Progenitor cell of endocrine pancreas (in vitro differentiated cells): ENCODE measurements at regions not wholly inside any gene's neighbourhood (a gene's known extent, or its start where the extent isn't known, plus 50 kb on each side); places are given as distances from the start of the nearest gene placed in this dataset.
"Not testable (repeated sequence)": the region's sequence is repeated elsewhere in the genome, so short reads cannot be mapped to it uniquely, and the experiment has no call there.

Experiments used
- DNase-seq: peaks from one replicate; pipeline ENCODE4 v3.0.0; 2021; ENCODE audit warnings: low spot score; ENCODE audit not compliant: unreplicated experiment
- H3K27ac Mint-ChIP-seq: 2 replicates; pipeline ENCODE4 v1.8.0; 2021; ENCODE audit warnings: mild to moderate bottlenecking, moderate library complexity, mixed read lengths
- H3K27me3 Mint-ChIP-seq: 2 replicates; pipeline ENCODE4 v1.8.0; 2021; ENCODE audit warnings: mixed read lengths
- H3K36me3 Mint-ChIP-seq: 2 replicates; pipeline ENCODE4 v1.8.0; 2022; ENCODE audit warnings: mixed read lengths; ENCODE audit not compliant: insufficient read depth
- H3K4me1 Mint-ChIP-seq: 2 replicates; pipeline ENCODE4 v1.8.0; 2021; ENCODE audit warnings: low read depth, mixed read lengths
- H3K4me3 Mint-ChIP-seq: 2 replicates; pipeline ENCODE4 v1.8.0; 2021; ENCODE audit warnings: low read depth, mild to moderate bottlenecking, moderate library complexity, mixed read lengths
- H3K9me3 Mint-ChIP-seq: 2 replicates; pipeline ENCODE4 v1.8.0; 2021; ENCODE audit warnings: low read depth, mixed read lengths
- TF ChIP-seq, protein P1 (sequence below): fragments of 200-600 bp; sonication (generic); IDR thresholded peaks from one replicate; pipeline ENCODE4 v1.5.0; 2021; ENCODE audit warnings: antibody characterized with exemption, mild to moderate bottlenecking; ENCODE audit not compliant: unreplicated experiment

DNA sequence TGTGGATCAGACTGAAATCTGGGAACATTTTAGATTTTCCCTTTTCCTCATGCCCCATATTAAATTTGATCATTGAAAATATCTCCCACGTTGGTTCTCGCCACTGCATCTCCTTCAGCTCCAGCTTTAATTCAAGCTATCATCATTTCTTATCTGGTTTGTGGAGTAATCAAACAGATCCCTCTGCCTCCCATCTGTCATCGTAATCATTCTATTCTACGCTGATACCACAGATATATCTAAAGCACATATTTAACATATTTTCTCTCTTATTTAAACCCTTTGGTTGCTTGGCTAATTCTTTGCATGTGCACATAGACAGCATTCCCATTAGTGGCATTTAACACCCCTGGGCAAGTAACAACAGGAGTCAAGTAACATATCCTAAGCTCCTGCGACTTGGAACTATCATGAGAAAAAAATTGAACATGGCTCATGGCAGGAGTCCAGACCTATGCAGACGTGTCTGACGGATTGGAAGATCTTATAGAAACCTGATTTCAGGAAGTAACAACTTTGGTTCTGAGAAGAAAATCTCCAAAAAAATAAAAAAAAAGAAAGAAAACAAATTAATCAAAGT is 158.8 kb upstream of the KYNU start:
- Mint-ChIP-seq H3K27ac (no peak overlapping the region), H3K9me3 (no peaks in the 10 kb centered on the region), H3K27me3 (no peaks in the 10 kb centered on the region), H3K36me3 (no peaks in the 10 kb centered on the region), H3K4me1 (no peaks in the 10 kb centered on the region), H3K4me3 (no peak overlapping the region)
- no peak for DNase-seq
- TF ChIP-seq, protein P1, sequence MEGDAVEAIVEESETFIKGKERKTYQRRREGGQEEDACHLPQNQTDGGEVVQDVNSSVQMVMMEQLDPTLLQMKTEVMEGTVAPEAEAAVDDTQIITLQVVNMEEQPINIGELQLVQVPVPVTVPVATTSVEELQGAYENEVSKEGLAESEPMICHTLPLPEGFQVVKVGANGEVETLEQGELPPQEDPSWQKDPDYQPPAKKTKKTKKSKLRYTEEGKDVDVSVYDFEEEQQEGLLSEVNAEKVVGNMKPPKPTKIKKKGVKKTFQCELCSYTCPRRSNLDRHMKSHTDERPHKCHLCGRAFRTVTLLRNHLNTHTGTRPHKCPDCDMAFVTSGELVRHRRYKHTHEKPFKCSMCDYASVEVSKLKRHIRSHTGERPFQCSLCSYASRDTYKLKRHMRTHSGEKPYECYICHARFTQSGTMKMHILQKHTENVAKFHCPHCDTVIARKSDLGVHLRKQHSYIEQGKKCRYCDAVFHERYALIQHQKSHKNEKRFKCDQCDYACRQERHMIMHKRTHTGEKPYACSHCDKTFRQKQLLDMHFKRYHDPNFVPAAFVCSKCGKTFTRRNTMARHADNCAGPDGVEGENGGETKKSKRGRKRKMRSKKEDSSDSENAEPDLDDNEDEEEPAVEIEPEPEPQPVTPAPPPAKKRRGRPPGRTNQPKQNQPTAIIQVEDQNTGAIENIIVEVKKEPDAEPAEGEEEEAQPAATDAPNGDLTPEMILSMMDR = no peak

DNA sequence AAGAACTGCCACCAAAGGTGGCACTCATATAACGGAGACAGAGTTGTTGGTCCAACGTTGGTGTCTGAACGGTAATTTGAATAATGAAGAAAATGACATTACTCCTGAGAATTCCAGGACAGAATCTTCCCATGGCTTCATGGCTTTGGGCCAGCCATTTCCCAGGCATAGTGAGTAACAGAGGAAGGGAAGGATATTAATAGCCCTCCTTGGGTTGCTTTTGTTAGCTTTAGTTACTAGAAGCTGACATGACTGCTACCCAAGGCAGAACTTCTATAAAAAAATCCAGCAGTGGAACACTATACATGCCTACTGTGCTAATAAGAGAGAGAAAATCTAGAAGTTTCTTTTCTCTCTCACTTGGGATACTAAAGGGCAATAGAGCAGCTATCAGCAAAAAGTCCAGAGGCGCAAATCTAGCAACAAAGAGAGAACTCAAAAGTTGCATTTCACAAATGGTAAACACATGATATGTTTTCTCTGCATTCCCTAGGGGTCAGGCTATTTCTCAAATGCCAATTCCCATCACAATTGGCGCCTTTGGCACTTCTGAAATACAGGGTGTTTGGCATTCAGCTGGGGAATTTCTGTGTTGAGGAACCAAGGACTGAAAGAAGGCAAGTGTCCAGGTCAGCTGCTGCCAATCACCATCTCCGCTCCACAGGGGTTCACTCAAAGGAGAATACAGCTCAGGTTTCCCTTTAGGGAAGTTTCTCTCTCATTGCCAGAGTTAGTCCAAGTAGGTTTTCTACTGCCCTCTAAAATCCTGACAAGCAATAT is 160.8 kb upstream of the KYNU start:
- H3K27me3 Mint-ChIP-seq = no peaks in the 10 kb centered on the region
- DNase-seq = no peak
- H3K4me1 Mint-ChIP-seq = no peaks in the 10 kb centered on the region
- no peak overlapping the region for H3K4me3 Mint-ChIP-seq
- TF ChIP-seq, protein P1 = no peak
- peaks cover 3% of the 10 kb centered on the region for H3K9me3 Mint-ChIP-seq
- H3K27ac Mint-ChIP-seq = no peak overlapping the region
- H3K36me3 Mint-ChIP-seq = no peaks in the 10 kb centered on the region

GRCh38 chr2:142714600-142714999 is 162.9 kb upstream of the KYNU start:
- no peak for DNase-seq
- TF ChIP-seq, protein P1 = no peak
- H3K36me3 Mint-ChIP-seq = no peaks in the 10 kb centered on the region
- peaks cover 3% of the 10 kb centered on the region for H3K4me1 Mint-ChIP-seq
- H3K27ac Mint-ChIP-seq = no peak overlapping the region
- H3K27me3 Mint-ChIP-seq = no peaks in the 10 kb centered on the region
- H3K9me3 Mint-ChIP-seq = peaks cover 3% of the 10 kb centered on the region
- H3K4me3 Mint-ChIP-seq = no peak overlapping the region

DNA sequence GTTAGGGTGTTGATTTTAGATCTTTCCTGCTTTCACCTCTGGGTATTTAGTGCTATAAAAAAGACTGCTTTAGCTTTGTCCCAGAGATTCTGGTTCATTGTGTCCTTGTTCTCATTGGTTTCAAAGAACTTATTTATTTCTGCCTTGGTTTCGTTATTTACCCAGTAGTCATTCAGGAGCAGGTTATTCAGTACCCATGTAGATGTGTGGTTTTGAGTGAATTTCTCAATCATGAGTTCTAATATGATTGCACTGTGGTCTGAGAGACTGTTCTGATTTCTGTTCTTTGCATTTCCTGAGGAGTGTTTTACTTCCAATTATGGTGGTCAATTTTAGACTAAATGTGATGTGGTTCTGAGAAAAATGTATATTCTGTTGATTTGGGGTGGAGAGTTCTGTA is 167.1 kb upstream of the KYNU start:
- Mint-ChIP-seq H3K4me3 (no peak overlapping the region), H3K27me3 (no peaks in the 10 kb centered on the region), H3K9me3 (peaks cover 3% of the 10 kb centered on the region), H3K36me3 (no peaks in the 10 kb centered on the region), H3K4me1 (peaks cover 3% of the 10 kb centered on the region), H3K27ac (no peak overlapping the region)
- DNase-seq = no peak
- TF ChIP-seq, protein P1 = no peak

- no peaks in the 10 kb centered on the region for H3K27me3 Mint-ChIP-seq
- H3K4me3 Mint-ChIP-seq = no peak overlapping the region
- H3K36me3 Mint-ChIP-seq = no peaks in the 10 kb centered on the region
- DNase-seq = no peak
- TF ChIP-seq, protein P1 = no peak
- peaks cover 3% of the 10 kb centered on the region for H3K4me1 Mint-ChIP-seq
- no peaks in the 10 kb centered on the region for H3K9me3 Mint-ChIP-seq
- H3K27ac Mint-ChIP-seq = no peak overlapping the region
Observed at GRCh38 chr2:142707318-142707717, 170.1 kb upstream of the KYNU start.

GRCh38 chr2:142702397-142702796 is 175.1 kb upstream of the KYNU start:
- not testable (repeated sequence) for H3K4me1 Mint-ChIP-seq, H3K27me3 Mint-ChIP-seq, H3K27ac Mint-ChIP-seq, H3K36me3 Mint-ChIP-seq, H3K9me3 Mint-ChIP-seq, DNase-seq, H3K4me3 Mint-ChIP-seq

GRCh38 chr2:142695350-142696257 is 181.9 kb upstream of the KYNU start:
- H3K9me3 Mint-ChIP-seq = not testable (repeated sequence)

More at GRCh38 chr2:142695350-142696257, 181.9 kb upstream of the KYNU start:
- Mint-ChIP-seq H3K27ac (peak overlapping the region; percentile 47), H3K4me1 (peaks cover 32% of the 10 kb centered on the region), H3K4me3 (peak overlapping the region; percentile 27)
- not testable (repeated sequence) for H3K36me3 Mint-ChIP-seq, H3K27me3 Mint-ChIP-seq, DNase-seq
